Right lobe of liver (tissue), 6 donors: ENCODE measurements at regions not wholly inside any gene's neighbourhood (a gene's known extent, or its start where the extent isn't known, plus 50 kb on each side); places are given as distances from the start of the nearest gene placed in this dataset.

Source experiments
- ATAC-seq, 4 donors: fragments of 200-7000 bp; cut with Tn5 transposase; one replicate each; pipeline ENCODE4 v1.9.1; 2020; ENCODE audit warnings: mild to moderate bottlenecking in 4 of 4, moderate library complexity in 4 of 4
- DNase-seq, 3 donors: peaks; one replicate each; pipeline ENCODE4 v3.0.0-alpha.2; 2020
- H3K27ac ChIP-seq, 3 donors: fragments of 200-600 bp; one replicate each; pipeline ENCODE4 v1.8.0; 2022
- H3K27me3 ChIP-seq, 2 donors: fragments of 200-600 bp; one replicate each; pipeline ENCODE4 v1.8.0; 2022
- H3K36me3 ChIP-seq, 4 donors: fragments of 200-600 bp; sonication (generic) in 1 of 4; one replicate each; pipeline versions ENCODE4 v1.5.1 to v1.8.0; 2017 to 2022; ENCODE audit warnings: control low read depth in 1 of 4
- H3K4me1 ChIP-seq, 4 donors: fragments of 200-600 bp; sonication (generic) in 1 of 4; one replicate each; pipeline versions ENCODE4 v1.5.1 to v1.8.0; 2017 to 2022; ENCODE audit warnings: control low read depth in 1 of 4
- H3K4me3 ChIP-seq, 3 donors: fragments of 200-600 bp; one replicate each; pipeline ENCODE4 v1.8.0; 2022
- H3K9me3 ChIP-seq, 4 donors: fragments of 200-600 bp; sonication (generic) in 1 of 4; one replicate each; pipeline versions ENCODE4 v1.5.1 to v1.8.0; 2017 to 2022; ENCODE audit warnings: control low read depth in 1 of 4
- POLR2A ChIP-seq: fragments of 450-650 bp; IDR thresholded peaks from one replicate; pipeline ENCODE4 v1.6.1; 2017; ENCODE audit warnings: antibody characterized with exemption, mild to moderate bottlenecking
- WGBS: methylation state at CpG from one replicate; pipeline ENCODE4 v1.1.6; 2018; ENCODE audit warnings: low coverage, low lambda C conversion rate; ENCODE audit not compliant: insufficient coverage; ENCODE audit errors: missing lambda C conversion rate; 5-methylcytosine and 5-hydroxymethylcytosine counted together
- intact Hi-C, 2 donors: fragments of 100-400 bp; cut with DNase I; formaldehyde crosslinking; loops; one replicate each; pipeline versions ENCODE4 v1.11.2 to v1.14.1; 2022
- TF ChIP-seq, protein P1 (sequence below), 4 donors: fragments of 200-600 bp in 3 of 4; fragments of 450-650 bp in 1 of 4; IDR thresholded peaks; one replicate each; pipeline versions ENCODE4 v1.5.1 to v1.8.0; 2016 to 2022; ENCODE audit warnings: antibody characterized with exemption in 4 of 4, mild to moderate bottlenecking in 2 of 4
- donor health status: DM: no; HTN: yes; CAD: no.
- donor health status: DM: no; HTN: no; CAD: no.
- donor health status: DM: no; HTN: no; CAD: no.
- donor health status: DM: no; HTN: yes; CAD: no.
- donor health status: DM: no; HTN: yes; CAD: no.

DNA sequence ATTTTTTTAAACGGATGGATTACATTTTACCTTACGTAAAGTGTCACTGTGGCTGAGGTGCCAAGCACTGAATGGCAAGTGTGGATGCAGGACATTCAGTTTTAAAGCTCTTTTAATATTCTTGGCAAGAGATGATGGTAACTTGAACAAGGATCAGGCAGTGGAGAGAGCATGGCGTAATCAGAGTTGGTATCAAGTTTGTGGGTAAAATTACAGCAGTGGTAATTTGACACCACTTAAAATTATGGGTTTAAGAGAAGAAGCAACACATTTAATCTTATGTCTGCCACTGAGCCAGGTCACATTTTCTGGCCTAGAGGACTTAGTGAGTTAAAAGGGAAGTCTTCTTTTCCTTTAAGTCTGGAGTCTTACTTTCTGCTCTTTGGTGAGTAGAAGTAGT lies 100.5 kb downstream of the NAA11 start:
- Histone ChIP-seq H3K4me1 (no peaks in the 10 kb centered on the region), H3K9me3 (no peaks in the 10 kb centered on the region), H3K4me3 (no peak overlapping the region), H3K27ac (no peak overlapping the region), H3K27me3 (no peaks in the 10 kb centered on the region), H3K36me3 (no peaks in the 10 kb centered on the region)
- WGBS = 33% methylated on average over 3 of the region's 3 CpGs
- ATAC-seq = no peak
- intact Hi-C loops = no loop called here
- DNase-seq = no peak
- no peak for TF ChIP-seq POLR2A
- TF ChIP-seq, protein P1, sequence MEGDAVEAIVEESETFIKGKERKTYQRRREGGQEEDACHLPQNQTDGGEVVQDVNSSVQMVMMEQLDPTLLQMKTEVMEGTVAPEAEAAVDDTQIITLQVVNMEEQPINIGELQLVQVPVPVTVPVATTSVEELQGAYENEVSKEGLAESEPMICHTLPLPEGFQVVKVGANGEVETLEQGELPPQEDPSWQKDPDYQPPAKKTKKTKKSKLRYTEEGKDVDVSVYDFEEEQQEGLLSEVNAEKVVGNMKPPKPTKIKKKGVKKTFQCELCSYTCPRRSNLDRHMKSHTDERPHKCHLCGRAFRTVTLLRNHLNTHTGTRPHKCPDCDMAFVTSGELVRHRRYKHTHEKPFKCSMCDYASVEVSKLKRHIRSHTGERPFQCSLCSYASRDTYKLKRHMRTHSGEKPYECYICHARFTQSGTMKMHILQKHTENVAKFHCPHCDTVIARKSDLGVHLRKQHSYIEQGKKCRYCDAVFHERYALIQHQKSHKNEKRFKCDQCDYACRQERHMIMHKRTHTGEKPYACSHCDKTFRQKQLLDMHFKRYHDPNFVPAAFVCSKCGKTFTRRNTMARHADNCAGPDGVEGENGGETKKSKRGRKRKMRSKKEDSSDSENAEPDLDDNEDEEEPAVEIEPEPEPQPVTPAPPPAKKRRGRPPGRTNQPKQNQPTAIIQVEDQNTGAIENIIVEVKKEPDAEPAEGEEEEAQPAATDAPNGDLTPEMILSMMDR (IDR thresholded peaks at IDR 0.05) = no peak

GRCh38 chr4:79224777-79225104 lies 101.1 kb downstream of the NAA11 start:
- DNase-seq = no peak
- Histone ChIP-seq H3K27ac (no peak overlapping the region), H3K27me3 (no peaks in the 10 kb centered on the region), H3K36me3 (no peaks in the 10 kb centered on the region), H3K4me1 (no peaks in the 10 kb centered on the region), H3K9me3 (no peaks in the 10 kb centered on the region), H3K4me3 (no peak overlapping the region)
- ATAC-seq = no peak
- WGBS = 68% methylated on average over 2 of the region's 2 CpGs
- TF ChIP-seq, protein P1 (IDR thresholded peaks at IDR 0.05) = no peak
- TF ChIP-seq POLR2A = no peak
- intact Hi-C loops = no loop called here

DNA sequence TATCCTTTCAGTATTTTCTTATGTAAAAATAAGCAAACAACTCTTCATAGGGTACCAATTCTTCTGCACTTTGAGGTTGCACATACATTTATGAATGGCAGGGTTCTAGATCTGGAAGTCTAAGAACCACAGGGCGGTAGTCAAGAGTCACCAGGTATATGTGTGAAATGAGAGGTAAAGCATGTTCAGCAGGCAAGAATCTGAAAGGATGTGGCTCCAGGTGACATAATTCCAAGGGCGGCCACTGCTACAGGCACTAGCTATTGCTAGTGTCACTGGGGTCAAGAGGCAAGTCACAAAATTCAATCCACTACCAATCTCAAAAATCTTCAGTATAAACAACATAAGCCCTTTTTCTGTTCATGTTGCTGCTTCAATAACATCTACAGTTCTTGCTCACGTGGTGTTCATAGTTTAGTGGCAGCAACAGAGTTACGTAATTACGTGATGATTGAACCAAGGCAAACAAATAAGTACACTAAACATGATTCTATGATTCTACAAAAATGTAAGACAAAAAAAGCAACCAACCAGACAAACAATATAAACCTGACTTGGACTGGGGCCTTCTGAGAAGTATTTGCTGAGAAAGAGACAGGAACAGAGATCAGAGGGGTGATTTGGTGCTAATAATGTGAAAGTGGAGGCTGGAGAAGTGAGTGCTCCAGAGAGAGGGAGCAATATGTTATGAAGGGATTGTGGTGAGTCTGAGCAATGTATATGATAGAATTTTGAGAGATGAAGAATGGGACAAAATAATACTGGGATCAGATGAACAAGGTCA lies 101.7 kb downstream of the NAA11 start:
- 51% methylated on average over 5 of the region's 5 CpGs for WGBS
- peak in 2 of 4 donors; percentile 62 to 77 for ATAC-seq
- intact Hi-C loops = no loop called here
- Histone ChIP-seq H3K27ac (no peak overlapping the region), H3K4me1 (no peaks in the 10 kb centered on the region), H3K36me3 (no peaks in the 10 kb centered on the region), H3K27me3 (no peaks in the 10 kb centered on the region), H3K4me3 (no peak overlapping the region), H3K9me3 (no peaks in the 10 kb centered on the region)
- no peak for TF ChIP-seq POLR2A
- TF ChIP-seq, protein P1 (IDR thresholded peaks at IDR 0.05) = no peak
- DNase-seq = no peak

DNA sequence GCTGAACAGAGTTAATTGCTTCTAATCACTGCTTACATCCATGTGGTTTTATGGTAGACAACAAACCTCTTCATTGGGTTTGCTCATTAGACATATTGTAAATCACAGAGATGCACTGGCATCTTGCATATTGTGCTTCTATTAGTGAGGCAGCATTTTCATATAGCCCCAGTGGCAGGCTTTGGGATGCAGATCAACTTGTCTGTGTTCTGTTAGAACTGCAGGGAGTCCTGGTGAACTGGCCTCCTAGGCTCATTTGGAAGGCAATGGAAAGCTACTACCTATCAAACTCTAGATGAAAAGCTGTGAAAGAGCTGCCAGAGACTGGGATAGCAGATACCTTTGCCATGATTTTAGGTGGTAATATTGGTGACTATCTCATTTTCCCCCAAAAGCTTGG lies 108.8 kb downstream of the NAA11 start:
- no peak for TF ChIP-seq POLR2A
- TF ChIP-seq, protein P1 (IDR thresholded peaks at IDR 0.05) = no peak
- Histone ChIP-seq H3K36me3 (no peaks in the 10 kb centered on the region), H3K4me1 (no peaks in the 10 kb centered on the region), H3K9me3 (no peaks in the 10 kb centered on the region), H3K27ac (no peak overlapping the region), H3K4me3 (no peak overlapping the region), H3K27me3 (no peaks in the 10 kb centered on the region)
- DNase-seq (no peak), ATAC-seq (no peak)
- intact Hi-C loops = no loop called here

DNA sequence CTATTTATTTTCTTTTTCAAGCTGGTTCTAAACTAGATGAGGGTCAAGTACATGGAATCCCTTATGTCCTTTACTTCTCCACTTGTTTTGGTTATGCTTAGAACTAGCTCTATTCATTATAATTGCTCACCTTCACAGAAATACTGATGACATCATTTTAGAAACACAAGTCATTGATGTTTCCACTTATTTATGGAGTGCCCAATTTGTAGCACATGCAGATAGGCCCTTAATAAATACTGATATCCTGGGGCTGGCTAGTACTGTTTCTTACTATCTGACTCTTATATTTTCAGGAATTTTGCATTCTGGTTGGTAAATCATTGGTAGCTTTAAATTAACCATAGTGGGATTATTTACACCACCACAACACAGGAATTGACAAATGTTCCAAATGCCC lies 112.2 kb downstream of the NAA11 start:
- TF ChIP-seq, protein P1 (IDR thresholded peaks at IDR 0.05) = no peak
- TF ChIP-seq POLR2A = no peak
- no peak overlapping the region for H3K4me3 ChIP-seq
- H3K4me1 ChIP-seq = no peaks in the 10 kb centered on the region
- intact Hi-C loops = no loop called here
- no peak overlapping the region for H3K27ac ChIP-seq
- no peaks in the 10 kb centered on the region for H3K27me3 ChIP-seq
- no peaks in the 10 kb centered on the region for H3K36me3 ChIP-seq
- no peaks in the 10 kb centered on the region for H3K9me3 ChIP-seq
- DNase-seq (no peak), ATAC-seq (no peak)
